SU-DHL-6 (cell line): ENCODE measurements at regions not wholly inside any gene's neighbourhood (a gene's known extent, or its start where the extent isn't known, plus 50 kb on each side); places are given as distances from the start of the nearest gene placed in this dataset.

Experiments
- H2AFZ ChIP-seq: fragments of 200-600 bp; sonication (generic); 2 replicates; pipeline ENCODE4 v1.6.1; 2014; ENCODE audit warnings: low read depth, mild to moderate bottlenecking, moderate library complexity, mixed read lengths, antibody characterized with exemption, low read length; ENCODE audit not compliant: severe bottlenecking
- H3F3A ChIP-seq: fragments of 200-600 bp; shearing (Covaris generic); 2 replicates; pipeline ENCODE4 v1.6.0; 2016; ENCODE audit warnings: antibody characterized with exemption, mild to moderate bottlenecking; ENCODE audit not compliant: insufficient read depth
- H3K27ac ChIP-seq: fragments of 200-600 bp; sonication (generic); 2 replicates; pipeline ENCODE4 v1.5.1; 2016; ENCODE audit warnings: low read depth, mild to moderate bottlenecking, low read length, moderate library complexity, mixed read lengths
- H3K27me3 ChIP-seq: fragments of 200-600 bp; sonication (generic), shearing (Covaris generic); 2 replicates; pipeline ENCODE4 v1.6.0; 2014; ENCODE audit warnings: mild to moderate bottlenecking, low read length
- H3K36me3 ChIP-seq: fragments of 200-600 bp; sonication (generic); 2 replicates; pipeline ENCODE4 v1.6.1; 2014; ENCODE audit warnings: mild to moderate bottlenecking, low read length, mixed read lengths
- H3K4me2 ChIP-seq: fragments of 300-600, 200-600 bp; shearing (Covaris generic), sonication (generic); 2 replicates; pipeline ENCODE4 v1.6.0; 2014; ENCODE audit warnings: low read length, low read depth, mild to moderate bottlenecking; ENCODE audit not compliant: poor library complexity, severe bottlenecking
- H3K4me3 ChIP-seq: fragments of 200-600 bp; sonication (generic); 2 replicates; pipeline ENCODE4 v1.5.1; 2014; ENCODE audit warnings: antibody characterized with exemption, low read length, mild to moderate bottlenecking, mixed read lengths; ENCODE audit not compliant: insufficient read depth, poor library complexity, severe bottlenecking
- H3K79me2 ChIP-seq: fragments of 200-600 bp; sonication (generic); 2 replicates; pipeline ENCODE4 v1.6.1; 2014; ENCODE audit warnings: mild to moderate bottlenecking, low read length, moderate library complexity; ENCODE audit not compliant: insufficient read depth
- H3K9ac ChIP-seq: fragments of 200-600 bp; sonication (generic); 2 replicates; pipeline ENCODE4 v1.7.0; 2014; ENCODE audit warnings: mild to moderate bottlenecking, low read length
- H3K9me2 ChIP-seq: fragments of 200-600 bp; sonication (generic); replicated peaks from 2 replicates; pipeline ENCODE4 v1.6.1; 2014; ENCODE audit warnings: low read length; ENCODE audit not compliant: insufficient read depth
- H3K9me3 ChIP-seq: fragments of 200-600 bp; sonication (generic); 2 replicates; pipeline ENCODE4 v1.6.1; 2014; ENCODE audit warnings: low read length, mixed read lengths; ENCODE audit not compliant: insufficient read depth
- H4K20me1 ChIP-seq: fragments of 200-600 bp; sonication (generic); 2 replicates; pipeline ENCODE4 v1.6.1; 2014; ENCODE audit warnings: low read depth, mild to moderate bottlenecking, antibody characterized with exemption, low read length, moderate library complexity, mixed read lengths
- CTCF ChIP-seq: fragments of 200-600 bp; sonication (generic); IDR thresholded peaks from one replicate; pipeline ENCODE4 v1.5.1; 2017; ENCODE audit warnings: antibody characterized with exemption, mild to moderate bottlenecking, low read length, moderate library complexity; ENCODE audit not compliant: insufficient read depth, poor library complexity, severe bottlenecking
- EZH2phosphoT487 ChIP-seq: fragments of 200-600 bp; sonication (generic), shearing (Covaris generic); conservative IDR thresholded peaks from 2 replicates; pipeline ENCODE4 v1.6.1; 2018; ENCODE audit warnings: mild to moderate bottlenecking, antibody characterized with exemption, low read length, moderate library complexity, mixed read lengths

- H3F3A ChIP-seq: peaks cover 8% of the 10 kb centered on the region
- no peak overlapping the region for H3K27ac ChIP-seq
- TF ChIP-seq EZH2phosphoT487 (no peak), CTCF (no peak)
- no peak overlapping the region for H3K9ac ChIP-seq
- no peaks in the 10 kb centered on the region for H3K9me3 ChIP-seq
- no peaks in the 10 kb centered on the region for H4K20me1 ChIP-seq
- no peaks in the 10 kb centered on the region for H3K9me2 ChIP-seq
- H3K79me2 ChIP-seq: no peaks in the 10 kb centered on the region
- no peak overlapping the region for H3K4me2 ChIP-seq
- H3K4me3 ChIP-seq: no peak overlapping the region
- H2AFZ ChIP-seq: no peak overlapping the region
- H3K27me3 ChIP-seq: no peaks in the 10 kb centered on the region
- no peaks in the 10 kb centered on the region for H3K36me3 ChIP-seq
Observed at GRCh38 chr2:8548065-8548618, 133.7 kb upstream of the ID2 start.

- Histone ChIP-seq H3K9ac (no peak overlapping the region), H3K4me3 (no peak overlapping the region), H3K27me3 (no peaks in the 10 kb centered on the region), H3F3A (peaks cover 11% of the 10 kb centered on the region), H3K4me2 (no peak overlapping the region), H3K27ac (no peak overlapping the region), H2AFZ (no peak overlapping the region), H3K36me3 (no peaks in the 10 kb centered on the region), H3K9me3 (no peaks in the 10 kb centered on the region), H3K9me2 (no peaks in the 10 kb centered on the region), H3K79me2 (no peaks in the 10 kb centered on the region), H4K20me1 (no peaks in the 10 kb centered on the region)
- TF ChIP-seq CTCF (no peak), EZH2phosphoT487 (no peak)
Observed at GRCh38 chr2:8548619-8549150, 133.2 kb upstream of the ID2 start.

GRCh38 chr2:8549273-8549922 lies 132.5 kb upstream of the ID2 start:
- Histone ChIP-seq H3K9ac (no peak overlapping the region), H3K4me2 (no peak overlapping the region), H3K27me3 (no peaks in the 10 kb centered on the region)

More at GRCh38 chr2:8549273-8549922, 132.5 kb upstream of the ID2 start:
- no peak overlapping the region for H3K4me3 ChIP-seq
- no peaks in the 10 kb centered on the region for H3K9me3 ChIP-seq
- TF ChIP-seq EZH2phosphoT487 (no peak), CTCF (no peak)
- no peaks in the 10 kb centered on the region for H3K79me2 ChIP-seq
- H3F3A ChIP-seq: peaks cover 11% of the 10 kb centered on the region
- no peaks in the 10 kb centered on the region for H3K36me3 ChIP-seq
- no peaks in the 10 kb centered on the region for H3K9me2 ChIP-seq
- H4K20me1 ChIP-seq: no peaks in the 10 kb centered on the region
- H2AFZ ChIP-seq: no peak overlapping the region
- H3K27ac ChIP-seq: no peak overlapping the region
